ENCODE measurements at regions not wholly inside any gene's neighbourhood (a gene's known extent, or its start where the extent isn't known, plus 50 kb on each side); places are given as distances from the start of the nearest gene placed in this dataset.
"Not testable (repeated sequence)": the region's sequence is repeated elsewhere in the genome, so short reads cannot be mapped to it uniquely, and the experiment has no call there.

DNA sequence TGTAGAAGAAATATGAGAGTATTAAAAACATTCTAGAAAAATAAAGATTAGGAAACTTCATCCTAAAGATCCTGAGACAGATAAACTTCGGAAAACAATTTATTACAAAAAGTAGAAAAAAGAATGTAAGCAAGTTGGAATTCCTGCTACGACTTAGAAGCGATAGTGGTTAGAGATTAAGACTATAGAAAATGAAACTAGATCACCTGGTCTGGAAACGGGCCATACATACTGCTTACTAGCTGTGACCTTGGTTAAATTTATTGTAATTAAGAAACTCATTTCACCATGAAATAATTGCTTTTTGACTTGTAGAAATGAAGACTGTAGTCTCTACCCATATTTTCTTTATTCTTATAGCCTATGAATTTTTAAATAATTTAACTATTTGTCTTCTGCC is 614.1 kb downstream of the SLC16A7 start:
- peak; percentile 27 for DNase-seq (ENCODE audit: unreplicated experiment)
- ChIA-PET POLR2A (interaction anchor here (0.6 to 1.3 kb wide), 4 partner anchors 12 to 365 kb away, joined by 3 to 7 read pairs (median 3); no protein-coding TSS in a partner anchor), CTCF (no interaction called here)
- Mint-ChIP-seq H3K4me3 (ENCODE audit: unreplicated experiment) (peak overlapping the region; percentile 59), H3K9me3 (ENCODE audit: unreplicated experiment) (peaks cover 10% of the 10 kb centered on the region), H3K27ac (ENCODE audit: low read depth, unreplicated experiment) (peak overlapping the region; percentile 89), H3K4me1 (ENCODE audit: insufficient read depth, unreplicated experiment) (peaks cover 16% of the 10 kb centered on the region), H3K36me3 (ENCODE audit: insufficient read depth, unreplicated experiment) (no peaks in the 10 kb centered on the region), H3K27me3 (ENCODE audit: insufficient read depth, unreplicated experiment) (no peaks in the 10 kb centered on the region)
- no TSS peak for BruUV-seq (replicated peaks)
- intact Hi-C loops (cut with micrococcal nuclease) = no loop called here
- TF ChIP-seq, protein P1, sequence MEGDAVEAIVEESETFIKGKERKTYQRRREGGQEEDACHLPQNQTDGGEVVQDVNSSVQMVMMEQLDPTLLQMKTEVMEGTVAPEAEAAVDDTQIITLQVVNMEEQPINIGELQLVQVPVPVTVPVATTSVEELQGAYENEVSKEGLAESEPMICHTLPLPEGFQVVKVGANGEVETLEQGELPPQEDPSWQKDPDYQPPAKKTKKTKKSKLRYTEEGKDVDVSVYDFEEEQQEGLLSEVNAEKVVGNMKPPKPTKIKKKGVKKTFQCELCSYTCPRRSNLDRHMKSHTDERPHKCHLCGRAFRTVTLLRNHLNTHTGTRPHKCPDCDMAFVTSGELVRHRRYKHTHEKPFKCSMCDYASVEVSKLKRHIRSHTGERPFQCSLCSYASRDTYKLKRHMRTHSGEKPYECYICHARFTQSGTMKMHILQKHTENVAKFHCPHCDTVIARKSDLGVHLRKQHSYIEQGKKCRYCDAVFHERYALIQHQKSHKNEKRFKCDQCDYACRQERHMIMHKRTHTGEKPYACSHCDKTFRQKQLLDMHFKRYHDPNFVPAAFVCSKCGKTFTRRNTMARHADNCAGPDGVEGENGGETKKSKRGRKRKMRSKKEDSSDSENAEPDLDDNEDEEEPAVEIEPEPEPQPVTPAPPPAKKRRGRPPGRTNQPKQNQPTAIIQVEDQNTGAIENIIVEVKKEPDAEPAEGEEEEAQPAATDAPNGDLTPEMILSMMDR (IDR thresholded peaks at IDR 0.05; ENCODE audit: unreplicated experiment) = no peak

DNA sequence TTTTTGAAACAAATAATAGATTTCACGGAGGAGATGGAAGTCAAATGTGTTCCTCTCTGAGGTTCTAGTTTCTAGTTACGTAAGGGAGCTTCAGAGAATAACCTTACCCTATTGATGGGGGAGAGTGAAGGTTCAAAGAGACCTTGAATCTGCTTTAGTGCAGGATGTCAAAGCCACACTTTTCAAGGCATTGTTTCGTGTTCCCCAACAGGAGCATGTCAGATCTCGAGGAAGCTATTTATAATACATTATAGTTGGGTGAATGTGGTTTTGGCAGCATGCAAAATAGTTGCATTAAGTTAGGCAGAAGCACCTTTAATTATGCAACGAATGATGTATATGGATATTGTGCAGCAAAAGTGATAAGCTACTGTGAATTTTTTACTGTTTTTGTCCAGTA is 614.9 kb downstream of the SLC16A7 start:
- Mint-ChIP-seq H3K9me3 (ENCODE audit: unreplicated experiment) (peaks cover 10% of the 10 kb centered on the region), H3K4me3 (ENCODE audit: unreplicated experiment) (no peak overlapping the region), H3K4me1 (ENCODE audit: insufficient read depth, unreplicated experiment) (peaks cover 8% of the 10 kb centered on the region), H3K27ac (ENCODE audit: low read depth, unreplicated experiment) (no peak overlapping the region), H3K36me3 (ENCODE audit: insufficient read depth, unreplicated experiment) (no peaks in the 10 kb centered on the region), H3K27me3 (ENCODE audit: insufficient read depth, unreplicated experiment) (no peaks in the 10 kb centered on the region)
- no peak for DNase-seq (ENCODE audit: unreplicated experiment)
- intact Hi-C loops (cut with micrococcal nuclease) = no loop called here
- no TSS peak for BruUV-seq (replicated peaks)
- TF ChIP-seq, protein P1 (IDR thresholded peaks at IDR 0.05; ENCODE audit: unreplicated experiment) = no peak
- CTCF ChIA-PET = no interaction called here
- POLR2A ChIA-PET = interaction anchor here (0.6 to 0.7 kb wide), 2 partner anchors 37 to 1681 kb away, joined by 3 read pairs; no protein-coding TSS in a partner anchor

DNA sequence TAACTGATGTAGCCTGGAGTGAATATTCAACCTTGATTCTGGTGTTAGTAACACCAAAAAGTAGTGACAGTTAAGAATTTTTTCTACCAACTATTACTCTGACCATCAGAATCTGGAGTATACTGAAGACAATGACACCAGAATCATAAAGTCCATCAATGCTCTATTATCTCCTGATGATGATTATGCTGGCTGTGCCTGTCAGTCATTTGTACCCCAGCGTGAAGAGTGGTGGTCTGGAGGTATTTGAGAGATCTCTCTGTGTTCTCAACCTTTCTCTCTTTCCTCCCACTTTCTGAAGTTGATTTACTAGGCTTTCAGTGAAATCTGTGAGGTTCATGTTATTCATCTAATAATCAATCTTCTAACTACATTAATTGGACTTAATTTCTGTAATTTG is 615.4 kb downstream of the SLC16A7 start:
- CTCF ChIA-PET = no interaction called here
- H3K4me1 Mint-ChIP-seq (ENCODE audit: insufficient read depth, unreplicated experiment) = peaks cover 8% of the 10 kb centered on the region
- no peak for DNase-seq (ENCODE audit: unreplicated experiment)
- peaks cover 10% of the 10 kb centered on the region for H3K9me3 Mint-ChIP-seq (ENCODE audit: unreplicated experiment)
- no peaks in the 10 kb centered on the region for H3K27me3 Mint-ChIP-seq (ENCODE audit: insufficient read depth, unreplicated experiment)
- H3K4me3 Mint-ChIP-seq (ENCODE audit: unreplicated experiment) = no peak overlapping the region
- POLR2A ChIA-PET = interaction anchor here (0.7 kb wide), 1 partner anchor 9 kb away, joined by 3 read pairs; no protein-coding TSS in a partner anchor
- H3K27ac Mint-ChIP-seq (ENCODE audit: low read depth, unreplicated experiment) = no peak overlapping the region
- no TSS peak for BruUV-seq (replicated peaks)
- H3K36me3 Mint-ChIP-seq (ENCODE audit: insufficient read depth, unreplicated experiment) = no peaks in the 10 kb centered on the region
- intact Hi-C loops (cut with micrococcal nuclease) = no loop called here
- TF ChIP-seq, protein P1 (IDR thresholded peaks at IDR 0.05; ENCODE audit: unreplicated experiment) = no peak

DNA sequence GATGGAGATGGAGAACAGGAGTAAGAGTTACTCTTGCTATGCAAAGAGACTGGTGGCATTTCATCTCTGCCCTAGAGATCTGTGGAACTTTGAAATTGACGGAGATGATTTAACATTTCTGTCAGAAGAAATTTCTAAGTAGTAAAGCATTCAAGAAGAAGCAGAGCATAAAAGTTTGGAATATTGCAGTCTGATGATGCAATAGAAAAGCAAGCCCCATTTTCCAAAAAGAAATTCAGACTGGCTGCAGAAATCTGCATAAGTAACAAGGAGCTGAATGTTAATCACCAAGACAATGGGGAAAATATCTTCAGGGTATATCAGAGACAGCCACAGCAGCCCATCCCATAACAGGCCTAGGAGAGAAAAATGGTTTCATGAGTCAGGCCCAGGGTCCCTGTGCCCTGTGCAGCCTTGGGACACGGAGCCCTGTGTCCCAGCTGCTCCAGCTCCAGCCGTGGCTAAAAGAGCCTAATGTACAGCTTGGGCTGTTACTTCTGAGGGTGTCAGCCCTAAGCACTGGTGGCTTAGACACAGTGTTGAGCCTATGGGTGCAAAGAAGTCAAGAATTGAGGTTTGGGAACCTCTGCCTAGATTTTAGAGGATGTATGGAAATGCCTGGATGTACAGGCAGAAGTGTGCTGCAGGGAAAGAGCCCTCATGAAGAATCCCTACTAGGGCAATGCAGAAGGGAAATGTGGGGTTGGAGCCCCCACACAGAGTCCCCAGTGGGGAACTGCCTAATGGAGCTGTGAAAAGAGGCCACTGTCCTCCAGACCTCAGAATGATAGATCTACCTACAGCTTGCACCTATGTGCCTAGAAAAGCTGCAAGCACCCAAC is 616.6 kb downstream of the SLC16A7 start:
- no peak for DNase-seq (ENCODE audit: unreplicated experiment)
- intact Hi-C loops (cut with micrococcal nuclease) = no loop called here

DNA sequence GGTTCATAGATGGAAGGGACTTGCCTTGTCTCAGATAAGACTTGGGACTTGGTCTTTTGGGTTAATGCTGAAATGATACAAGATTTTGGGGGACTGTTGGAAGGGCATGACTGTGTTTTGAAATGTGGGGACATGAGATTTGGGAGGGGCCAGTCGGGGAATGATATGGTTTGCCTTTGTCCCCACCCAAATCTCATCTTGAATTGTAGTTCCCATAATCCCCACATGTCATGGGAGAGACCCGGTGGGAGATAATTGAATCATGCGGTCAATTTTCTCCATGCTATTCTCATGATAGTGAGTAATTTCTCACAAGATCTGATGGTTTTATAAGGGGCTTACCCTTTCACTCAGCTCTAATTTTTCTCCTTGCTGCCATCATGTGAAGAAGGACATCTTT is 617.4 kb downstream of the SLC16A7 start:
- H3K36me3 Mint-ChIP-seq (ENCODE audit: insufficient read depth, unreplicated experiment); H3K4me1 Mint-ChIP-seq (ENCODE audit: insufficient read depth, unreplicated experiment): not testable (repeated sequence)

More for the DNA sequence above, 616.6 kb downstream of the SLC16A7 start:
- POLR2A ChIA-PET = interaction anchor here (0.6 to 0.7 kb wide), 2 partner anchors 13 to 64 kb away, joined by 3 to 5 read pairs; no protein-coding TSS in a partner anchor
- no peaks in the 10 kb centered on the region for H3K36me3 Mint-ChIP-seq (ENCODE audit: insufficient read depth, unreplicated experiment)
- H3K27me3 Mint-ChIP-seq (ENCODE audit: insufficient read depth, unreplicated experiment) = no peaks in the 10 kb centered on the region
- H3K27ac Mint-ChIP-seq (ENCODE audit: low read depth, unreplicated experiment) = no peak overlapping the region
- BruUV-seq (replicated peaks) = no TSS peak
- CTCF ChIA-PET = no interaction called here
- peaks cover 10% of the 10 kb centered on the region for H3K9me3 Mint-ChIP-seq (ENCODE audit: unreplicated experiment)
- peaks cover 8% of the 10 kb centered on the region for H3K4me1 Mint-ChIP-seq (ENCODE audit: insufficient read depth, unreplicated experiment)
- TF ChIP-seq, protein P1 (IDR thresholded peaks at IDR 0.05; ENCODE audit: unreplicated experiment) = no peak
- H3K4me3 Mint-ChIP-seq (ENCODE audit: unreplicated experiment) = no peak overlapping the region

More for the DNA sequence above, 617.4 kb downstream of the SLC16A7 start:
- H3K27ac Mint-ChIP-seq (ENCODE audit: low read depth, unreplicated experiment); BruUV-seq (replicated peaks); H3K4me3 Mint-ChIP-seq (ENCODE audit: unreplicated experiment); H3K27me3 Mint-ChIP-seq (ENCODE audit: insufficient read depth, unreplicated experiment); intact Hi-C loops (cut with micrococcal nuclease); POLR2A ChIA-PET; DNase-seq (ENCODE audit: unreplicated experiment): not testable (repeated sequence)
- peaks cover 10% of the 10 kb centered on the region for H3K9me3 Mint-ChIP-seq (ENCODE audit: unreplicated experiment)
- CTCF ChIA-PET = interaction anchor here (0.8 kb wide), 1 partner anchor 466 kb away, joined by 3 read pairs; no protein-coding TSS in a partner anchor

Data from MCF 10A (cell line).